ENCODE measurements at regions not wholly inside any gene's neighbourhood (a gene's known extent, or its start where the extent isn't known, plus 50 kb on each side); places are given as distances from the start of the nearest gene placed in this dataset.

DNA sequence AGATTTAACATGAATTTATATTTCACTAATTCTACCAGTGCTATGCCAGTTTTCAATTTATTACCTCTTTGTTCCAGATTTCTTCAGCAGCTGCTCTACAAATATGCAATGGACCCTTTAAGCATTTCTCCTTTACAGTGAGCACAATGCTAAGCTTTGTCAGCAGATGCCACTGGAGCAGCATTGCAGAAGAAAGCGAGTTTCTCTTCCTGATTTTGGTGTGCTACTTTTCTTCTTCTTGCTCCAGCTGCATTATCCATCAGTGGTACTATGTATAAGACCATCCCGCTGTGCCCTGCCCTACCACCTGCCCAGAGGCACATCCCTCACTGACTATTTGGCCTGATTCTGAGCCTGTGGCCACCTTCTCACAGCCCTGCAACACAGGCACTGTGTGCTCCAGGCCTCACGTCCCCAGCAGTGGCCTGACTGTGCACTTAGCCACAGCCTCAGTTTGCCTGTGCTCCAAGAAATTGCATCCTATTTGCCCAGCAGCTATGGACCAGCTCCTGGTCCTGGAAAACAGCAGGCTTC is 84.1 kb downstream of the TNFAIP3 start:
- DNase-seq, result no peak
- no peak overlapping the region for H3K27ac ChIP-seq (ENCODE audit: low read length)
- 88% methylated on average over 1 of the region's 3 CpGs for WGBS (ENCODE audit: insufficient coverage, low lambda C conversion rate)
- H3K4me3 ChIP-seq (ENCODE audit: low read length), result no peak overlapping the region
- H3K9me3 ChIP-seq (ENCODE audit: control insufficient read depth, low read depth, low read length), result no peaks in the 10 kb centered on the region
- H3K27me3 ChIP-seq (ENCODE audit: control insufficient read depth, insufficient read depth, low read length), result no peaks in the 10 kb centered on the region
- no peaks in the 10 kb centered on the region for H3K36me3 ChIP-seq (ENCODE audit: control insufficient read depth, insufficient read depth, low read length)
- peaks cover 6% of the 10 kb centered on the region for H3K4me1 ChIP-seq (ENCODE audit: control insufficient read depth, insufficient read depth, low read length)

GRCh38 chr6:137952247-137952646 is 85.2 kb downstream of the TNFAIP3 start:
- no peak for DNase-seq
- Histone ChIP-seq H3K4me1 (ENCODE audit: control insufficient read depth, insufficient read depth, low read length) (peaks cover 6% of the 10 kb centered on the region), H3K27ac (ENCODE audit: low read length) (no peak overlapping the region), H3K27me3 (ENCODE audit: control insufficient read depth, insufficient read depth, low read length) (no peaks in the 10 kb centered on the region), H3K4me3 (ENCODE audit: low read length) (no peak overlapping the region), H3K9me3 (ENCODE audit: control insufficient read depth, low read depth, low read length) (no peaks in the 10 kb centered on the region), H3K36me3 (ENCODE audit: control insufficient read depth, insufficient read depth, low read length) (no peaks in the 10 kb centered on the region)
- no CpG with 5 or more reads among the region's 2 CpGs for WGBS (ENCODE audit: insufficient coverage, low lambda C conversion rate)

GRCh38 chr6:137953761-137954160 is 86.7 kb downstream of the TNFAIP3 start:
- H3K4me3 ChIP-seq (ENCODE audit: low read length), result no peak overlapping the region
- peaks cover 6% of the 10 kb centered on the region for H3K4me1 ChIP-seq (ENCODE audit: control insufficient read depth, insufficient read depth, low read length)
- H3K27ac ChIP-seq (ENCODE audit: low read length), result no peak overlapping the region
- no peaks in the 10 kb centered on the region for H3K36me3 ChIP-seq (ENCODE audit: control insufficient read depth, insufficient read depth, low read length)
- no peaks in the 10 kb centered on the region for H3K27me3 ChIP-seq (ENCODE audit: control insufficient read depth, insufficient read depth, low read length)
- no peak for DNase-seq
- H3K9me3 ChIP-seq (ENCODE audit: control insufficient read depth, low read depth, low read length), result no peaks in the 10 kb centered on the region
- WGBS (ENCODE audit: insufficient coverage, low lambda C conversion rate), result 55% methylated on average over 1 of the region's 1 CpG

DNA sequence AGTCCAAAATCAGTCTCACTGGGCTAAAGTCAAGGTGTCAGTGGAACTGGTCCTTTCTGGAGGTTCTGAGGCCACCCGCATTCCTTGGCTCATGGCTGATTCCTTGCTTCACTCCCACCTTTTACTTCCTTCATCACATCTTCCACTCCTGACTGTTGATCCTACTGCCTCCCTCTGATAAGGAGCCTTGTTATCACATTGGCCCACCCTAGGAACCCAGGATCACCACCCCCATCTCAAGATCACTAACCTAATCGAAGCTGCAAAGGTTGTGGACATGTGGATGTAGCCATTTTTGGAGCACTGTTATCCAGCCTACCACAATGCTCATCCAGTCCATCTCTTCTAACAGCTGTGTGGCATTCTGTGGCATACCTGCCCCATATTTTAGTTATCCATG is 87.2 kb downstream of the TNFAIP3 start:
- Histone ChIP-seq H3K36me3 (ENCODE audit: control insufficient read depth, insufficient read depth, low read length) (no peaks in the 10 kb centered on the region), H3K27ac (ENCODE audit: low read length) (no peak overlapping the region), H3K9me3 (ENCODE audit: control insufficient read depth, low read depth, low read length) (no peaks in the 10 kb centered on the region), H3K27me3 (ENCODE audit: control insufficient read depth, insufficient read depth, low read length) (no peaks in the 10 kb centered on the region), H3K4me1 (ENCODE audit: control insufficient read depth, insufficient read depth, low read length) (peaks cover 6% of the 10 kb centered on the region), H3K4me3 (ENCODE audit: low read length) (no peak overlapping the region)
- WGBS (ENCODE audit: insufficient coverage, low lambda C conversion rate), result no CpG with 5 or more reads among the region's 2 CpGs
- no peak for DNase-seq

DNA sequence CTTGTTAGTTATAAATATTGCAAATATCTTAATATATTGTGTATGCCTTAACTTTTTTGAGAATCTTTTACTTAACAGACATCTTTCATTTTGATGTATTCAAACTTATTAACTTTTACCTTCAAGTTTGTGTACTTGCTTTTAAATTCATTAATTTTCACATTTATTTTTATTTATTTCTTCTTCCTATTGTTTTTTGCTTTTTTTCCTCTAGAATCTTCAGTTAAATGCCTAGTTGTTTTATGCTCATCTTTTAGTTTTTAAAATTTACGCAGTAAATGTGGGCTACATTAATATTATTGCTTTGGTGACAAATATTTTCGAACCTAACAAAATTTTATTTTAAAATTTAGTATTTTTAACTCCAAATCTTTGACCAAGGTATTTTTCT is 89.0 kb downstream of the TNFAIP3 start:
- no peaks in the 10 kb centered on the region for H3K4me1 ChIP-seq (ENCODE audit: control insufficient read depth, insufficient read depth, low read length)
- H3K27ac ChIP-seq (ENCODE audit: low read length), result no peak overlapping the region
- H3K9me3 ChIP-seq (ENCODE audit: control insufficient read depth, low read depth, low read length), result no peaks in the 10 kb centered on the region
- DNase-seq, result no peak
- WGBS (ENCODE audit: insufficient coverage, low lambda C conversion rate), result 86% methylated on average over 2 of the region's 2 CpGs
- no peaks in the 10 kb centered on the region for H3K36me3 ChIP-seq (ENCODE audit: control insufficient read depth, insufficient read depth, low read length)
- H3K4me3 ChIP-seq (ENCODE audit: low read length), result no peak overlapping the region
- no peaks in the 10 kb centered on the region for H3K27me3 ChIP-seq (ENCODE audit: control insufficient read depth, insufficient read depth, low read length)

DNA sequence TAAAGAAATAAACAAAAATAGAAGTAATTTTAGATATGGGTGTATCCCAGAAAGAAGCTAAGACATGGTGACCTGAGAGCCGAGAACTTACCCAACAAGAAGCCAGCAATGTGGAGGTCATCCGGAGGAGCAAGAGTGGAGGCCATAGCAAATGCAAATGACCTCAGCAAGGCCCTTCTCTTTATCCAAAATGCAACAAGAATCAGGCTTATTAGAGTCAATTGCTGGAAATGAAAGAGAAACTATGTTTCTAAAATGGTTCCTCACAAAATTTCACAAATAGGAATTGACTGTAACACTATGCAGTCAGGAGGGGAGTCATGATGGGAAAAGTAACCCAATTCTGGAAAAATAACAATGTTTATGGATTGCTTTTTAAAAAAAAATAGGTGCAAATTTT is 90.4 kb downstream of the TNFAIP3 start:
- Histone ChIP-seq H3K27me3 (ENCODE audit: control insufficient read depth, insufficient read depth, low read length) (no peaks in the 10 kb centered on the region), H3K36me3 (ENCODE audit: control insufficient read depth, insufficient read depth, low read length) (no peaks in the 10 kb centered on the region), H3K4me1 (ENCODE audit: control insufficient read depth, insufficient read depth, low read length) (no peaks in the 10 kb centered on the region), H3K4me3 (ENCODE audit: low read length) (no peak overlapping the region), H3K9me3 (ENCODE audit: control insufficient read depth, low read depth, low read length) (no peaks in the 10 kb centered on the region), H3K27ac (ENCODE audit: low read length) (no peak overlapping the region)
- WGBS (ENCODE audit: insufficient coverage, low lambda C conversion rate), result no CpG with 5 or more reads among the region's 2 CpGs
- DNase-seq, result no peak

GRCh38 chr6:137958811-137959565 is 91.9 kb downstream of the TNFAIP3 start:
- no peak for DNase-seq
- Histone ChIP-seq H3K27ac (ENCODE audit: low read length) (no peak overlapping the region), H3K4me3 (ENCODE audit: low read length) (no peak overlapping the region), H3K9me3 (ENCODE audit: control insufficient read depth, low read depth, low read length) (no peaks in the 10 kb centered on the region), H3K36me3 (ENCODE audit: control insufficient read depth, insufficient read depth, low read length) (no peaks in the 10 kb centered on the region), H3K27me3 (ENCODE audit: control insufficient read depth, insufficient read depth, low read length) (no peaks in the 10 kb centered on the region), H3K4me1 (ENCODE audit: control insufficient read depth, insufficient read depth, low read length) (no peaks in the 10 kb centered on the region)
- WGBS (ENCODE audit: insufficient coverage, low lambda C conversion rate), result 94% methylated on average over 2 of the region's 5 CpGs

DNA sequence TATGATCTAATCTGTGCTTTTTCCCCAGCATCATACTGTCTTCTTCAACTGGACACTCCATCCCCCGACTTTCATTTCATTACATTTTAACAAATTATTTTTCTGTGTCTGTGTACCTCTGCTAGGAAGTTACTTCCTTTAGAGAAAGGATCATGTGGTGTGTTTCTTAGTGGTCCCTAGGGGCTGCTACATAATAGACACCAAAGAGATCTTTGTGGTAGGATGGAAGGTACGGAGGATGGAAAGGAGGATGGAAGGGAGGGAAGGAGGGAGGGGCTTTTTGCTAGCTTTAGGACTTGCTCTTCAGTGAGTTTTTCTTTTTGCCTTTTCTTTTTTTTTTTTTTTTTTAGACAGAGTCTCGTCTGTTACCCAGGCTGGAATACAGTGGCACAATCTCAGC is 95.7 kb downstream of the TNFAIP3 start:
- Histone ChIP-seq H3K4me1 (ENCODE audit: control insufficient read depth, insufficient read depth, low read length) (no peaks in the 10 kb centered on the region), H3K27me3 (ENCODE audit: control insufficient read depth, insufficient read depth, low read length) (no peaks in the 10 kb centered on the region), H3K27ac (ENCODE audit: low read length) (no peak overlapping the region), H3K4me3 (ENCODE audit: low read length) (no peak overlapping the region), H3K9me3 (ENCODE audit: control insufficient read depth, low read depth, low read length) (peaks cover 2% of the 10 kb centered on the region), H3K36me3 (ENCODE audit: control insufficient read depth, insufficient read depth, low read length) (no peaks in the 10 kb centered on the region)
- DNase-seq, result no peak
- WGBS (ENCODE audit: insufficient coverage, low lambda C conversion rate), result 83% methylated on average over 1 of the region's 3 CpGs

DNA sequence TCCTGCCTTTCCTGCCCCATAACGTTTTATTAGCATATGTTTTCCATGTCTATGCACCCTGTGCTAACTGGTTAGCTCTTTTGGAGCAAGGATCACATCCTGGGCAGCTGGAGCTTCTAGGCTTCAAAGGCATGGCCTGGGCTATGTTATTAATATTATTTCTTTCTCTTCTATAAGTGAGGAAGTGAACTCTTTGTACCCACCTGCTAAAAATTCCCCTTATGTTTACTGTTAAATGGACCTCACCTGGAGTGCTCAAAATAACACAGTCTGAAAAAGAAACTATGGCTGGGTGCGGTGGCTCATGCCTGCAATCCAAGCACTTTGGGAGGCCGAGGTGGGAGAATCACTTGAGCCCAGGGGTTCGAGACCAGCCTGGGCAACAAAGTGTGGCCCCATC is 97.8 kb downstream of the TNFAIP3 start:
- Histone ChIP-seq H3K27me3 (ENCODE audit: control insufficient read depth, insufficient read depth, low read length) (no peaks in the 10 kb centered on the region), H3K4me3 (ENCODE audit: low read length) (no peak overlapping the region), H3K27ac (ENCODE audit: low read length) (no peak overlapping the region), H3K4me1 (ENCODE audit: control insufficient read depth, insufficient read depth, low read length) (no peaks in the 10 kb centered on the region), H3K9me3 (ENCODE audit: control insufficient read depth, low read depth, low read length) (peaks cover 2% of the 10 kb centered on the region), H3K36me3 (ENCODE audit: control insufficient read depth, insufficient read depth, low read length) (no peaks in the 10 kb centered on the region)
- 79% methylated on average over 3 of the region's 4 CpGs for WGBS (ENCODE audit: insufficient coverage, low lambda C conversion rate)
- no peak for DNase-seq

- 92% methylated on average over 2 of the region's 5 CpGs for WGBS (ENCODE audit: insufficient coverage, low lambda C conversion rate)
- Histone ChIP-seq H3K36me3 (ENCODE audit: control insufficient read depth, insufficient read depth, low read length) (no peaks in the 10 kb centered on the region), H3K9me3 (ENCODE audit: control insufficient read depth, low read depth, low read length) (peaks cover 2% of the 10 kb centered on the region), H3K4me1 (ENCODE audit: control insufficient read depth, insufficient read depth, low read length) (no peaks in the 10 kb centered on the region), H3K27ac (ENCODE audit: low read length) (no peak overlapping the region), H3K4me3 (ENCODE audit: low read length) (no peak overlapping the region), H3K27me3 (ENCODE audit: control insufficient read depth, insufficient read depth, low read length) (no peaks in the 10 kb centered on the region)
- DNase-seq, result no peak
Measured at GRCh38 chr6:137967689-137968454, 100.8 kb downstream of the TNFAIP3 start.
